ENCODE measurements at regions not wholly inside any gene's neighbourhood (a gene's known extent, or its start where the extent isn't known, plus 50 kb on each side); places are given as distances from the start of the nearest gene placed in this dataset.
"Not testable (repeated sequence)": the region's sequence is repeated elsewhere in the genome, so short reads cannot be mapped to it uniquely, and the experiment has no call there.

DNA sequence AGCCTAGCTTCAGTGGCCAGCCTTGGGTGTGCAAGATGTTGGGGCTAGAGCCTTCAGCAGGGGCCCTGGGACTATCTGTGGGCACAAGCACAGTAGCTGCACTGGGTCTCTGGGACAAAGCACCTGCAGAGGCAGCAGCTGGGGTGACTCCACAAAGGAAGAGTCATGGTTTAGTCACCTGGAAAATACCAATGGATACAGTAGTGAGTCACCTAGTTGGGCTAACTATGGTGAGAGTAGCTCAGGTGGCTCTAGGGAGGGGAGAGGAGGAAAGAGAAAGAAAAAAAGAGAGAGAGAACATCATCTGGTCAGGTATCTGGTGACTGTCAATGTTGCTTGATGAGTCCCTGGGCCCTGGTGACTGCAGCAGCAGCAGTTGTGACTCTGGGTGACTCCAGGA is 72.9 kb upstream of the SPIN4 start:
- Histone ChIP-seq H3K27me3 (no peaks in the 10 kb centered on the region), H3K9me3 (no peaks in the 10 kb centered on the region), H3K27ac (no peak overlapping the region), H3K4me1 (no peaks in the 10 kb centered on the region), H3K4me3 (no peak overlapping the region), H3K36me3 (ENCODE audit: low read depth, missing control alignments) (no peaks in the 10 kb centered on the region)
- intact Hi-C loops (cut with DNase I; ENCODE audit: low total_unique reads), result no loop called here
- no peak for DNase-seq
- TF ChIP-seq, protein P1, sequence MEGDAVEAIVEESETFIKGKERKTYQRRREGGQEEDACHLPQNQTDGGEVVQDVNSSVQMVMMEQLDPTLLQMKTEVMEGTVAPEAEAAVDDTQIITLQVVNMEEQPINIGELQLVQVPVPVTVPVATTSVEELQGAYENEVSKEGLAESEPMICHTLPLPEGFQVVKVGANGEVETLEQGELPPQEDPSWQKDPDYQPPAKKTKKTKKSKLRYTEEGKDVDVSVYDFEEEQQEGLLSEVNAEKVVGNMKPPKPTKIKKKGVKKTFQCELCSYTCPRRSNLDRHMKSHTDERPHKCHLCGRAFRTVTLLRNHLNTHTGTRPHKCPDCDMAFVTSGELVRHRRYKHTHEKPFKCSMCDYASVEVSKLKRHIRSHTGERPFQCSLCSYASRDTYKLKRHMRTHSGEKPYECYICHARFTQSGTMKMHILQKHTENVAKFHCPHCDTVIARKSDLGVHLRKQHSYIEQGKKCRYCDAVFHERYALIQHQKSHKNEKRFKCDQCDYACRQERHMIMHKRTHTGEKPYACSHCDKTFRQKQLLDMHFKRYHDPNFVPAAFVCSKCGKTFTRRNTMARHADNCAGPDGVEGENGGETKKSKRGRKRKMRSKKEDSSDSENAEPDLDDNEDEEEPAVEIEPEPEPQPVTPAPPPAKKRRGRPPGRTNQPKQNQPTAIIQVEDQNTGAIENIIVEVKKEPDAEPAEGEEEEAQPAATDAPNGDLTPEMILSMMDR (IDR thresholded peaks at IDR 0.05), result no peak
- TF ChIP-seq POLR2A (IDR thresholded peaks at IDR 0.05), result no peak

DNA sequence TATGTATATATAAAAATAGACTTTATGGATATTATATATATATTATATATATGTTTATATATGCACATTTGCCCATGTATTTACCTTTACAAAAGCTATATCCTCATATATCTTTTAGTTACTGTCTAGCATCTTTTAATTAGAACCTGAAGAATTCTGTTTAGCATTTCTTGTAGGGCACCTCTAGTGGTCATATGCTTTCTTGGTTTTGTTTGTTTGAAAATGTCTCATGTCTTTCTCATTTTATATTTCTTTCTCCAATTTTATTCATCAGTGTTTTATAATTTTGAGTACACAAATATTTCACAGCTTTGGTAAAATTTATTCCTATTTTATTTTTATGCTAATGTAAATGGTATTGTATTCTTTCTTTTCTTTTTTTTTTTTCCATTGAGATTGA is 70.3 kb upstream of the SPIN4 start:
- Histone ChIP-seq H3K4me3 (no peak overlapping the region), H3K36me3 (ENCODE audit: low read depth, missing control alignments) (no peaks in the 10 kb centered on the region), H3K4me1 (no peaks in the 10 kb centered on the region), H3K27ac (no peak overlapping the region), H3K27me3 (no peaks in the 10 kb centered on the region), H3K9me3 (no peaks in the 10 kb centered on the region)
- no peak for DNase-seq
- intact Hi-C loops (cut with DNase I; ENCODE audit: low total_unique reads), result no loop called here
- TF ChIP-seq, protein P1 (IDR thresholded peaks at IDR 0.05), result no peak
- TF ChIP-seq POLR2A (IDR thresholded peaks at IDR 0.05), result no peak

DNA sequence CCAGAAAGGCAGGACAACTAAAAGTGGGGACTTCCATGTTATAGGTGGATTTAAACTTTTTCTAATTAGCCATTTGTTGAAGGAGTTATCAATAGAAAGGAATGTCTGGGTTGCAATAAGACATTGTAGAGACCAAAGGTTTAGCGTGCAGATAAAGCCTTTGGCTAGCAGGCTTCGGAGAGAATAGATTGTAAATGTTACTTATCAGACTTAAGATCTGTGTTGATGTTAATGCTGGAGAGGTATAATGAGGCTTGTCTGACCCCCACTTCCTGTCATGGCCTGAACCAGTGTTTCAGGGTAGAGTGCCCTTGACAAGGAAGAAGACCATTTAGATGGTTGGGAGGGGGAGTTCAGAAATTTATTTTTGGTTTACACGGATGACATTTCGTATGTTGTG is 67.1 kb upstream of the SPIN4 start:
- 75 to 85% methylated on average over 4 of the region's 4 CpGs for WGBS, 2 donors
- intact Hi-C loops (cut with DNase I; ENCODE audit: low total_unique reads), result no loop called here
- H3K4me1 ChIP-seq, result no peaks in the 10 kb centered on the region
- no peaks in the 10 kb centered on the region for H3K27me3 ChIP-seq
- H3K36me3 ChIP-seq (ENCODE audit: low read depth, missing control alignments), result no peaks in the 10 kb centered on the region
- DNase-seq, result no peak
- no peaks in the 10 kb centered on the region for H3K9me3 ChIP-seq
- TF ChIP-seq, protein P1 (IDR thresholded peaks at IDR 0.05), result no peak
- TF ChIP-seq POLR2A (IDR thresholded peaks at IDR 0.05), result no peak
- no peak overlapping the region for H3K27ac ChIP-seq
- no peak overlapping the region for H3K4me3 ChIP-seq

DNA sequence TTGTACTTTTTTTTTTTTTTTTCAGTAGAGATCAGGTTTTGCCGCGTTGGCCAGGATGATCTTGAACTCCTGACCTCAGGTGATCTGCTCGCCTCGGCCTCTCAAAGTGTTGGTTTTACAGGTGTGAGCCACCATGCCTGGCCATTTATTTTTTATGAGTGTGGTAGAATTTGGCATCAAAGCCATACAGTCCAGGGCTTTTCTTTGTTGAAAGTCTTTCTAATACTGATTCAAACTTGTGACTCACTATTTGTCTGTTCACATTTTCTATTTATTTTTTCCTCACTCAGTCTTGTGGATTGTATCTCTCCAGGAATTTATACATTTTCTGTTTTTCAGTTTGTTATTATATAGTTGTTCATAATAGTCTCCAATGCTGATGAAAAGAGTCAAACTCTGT is 66.5 kb upstream of the SPIN4 start:
- WGBS, 2 donors, result 86% methylated on average over 4 of the region's 4 CpGs; no CpG with 5 or more reads in 1 of the 2 donors
- H3K36me3 ChIP-seq (ENCODE audit: low read depth, missing control alignments), result no peaks in the 10 kb centered on the region
- DNase-seq, result no peak
- intact Hi-C loops (cut with DNase I; ENCODE audit: low total_unique reads), result no loop called here
- no peak overlapping the region for H3K4me3 ChIP-seq
- TF ChIP-seq, protein P1 (IDR thresholded peaks at IDR 0.05), result no peak
- no peak for TF ChIP-seq POLR2A (IDR thresholded peaks at IDR 0.05)
- no peak overlapping the region for H3K27ac ChIP-seq
- no peaks in the 10 kb centered on the region for H3K27me3 ChIP-seq
- H3K9me3 ChIP-seq, result no peaks in the 10 kb centered on the region
- no peaks in the 10 kb centered on the region for H3K4me1 ChIP-seq

DNA sequence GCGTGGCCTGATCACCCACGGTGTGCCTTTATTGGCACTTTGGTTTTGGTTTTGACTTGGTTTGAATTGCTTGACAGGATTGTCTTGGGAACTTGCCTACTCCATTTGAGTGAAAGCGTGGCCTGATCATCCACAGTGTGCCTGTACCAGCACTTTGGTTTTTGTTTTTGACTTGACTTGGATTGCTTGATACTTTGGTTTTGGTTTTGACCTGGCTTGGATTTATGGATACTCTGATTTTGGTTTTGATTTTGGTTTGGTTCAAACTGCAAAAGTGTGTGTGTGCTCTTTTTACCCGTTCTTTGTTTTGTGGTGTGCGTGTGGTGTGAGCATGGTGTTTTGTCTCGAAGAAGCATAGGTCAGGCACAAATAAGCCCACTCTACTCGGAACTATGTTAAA is 58.8 kb upstream of the SPIN4 start:
- H3K27ac ChIP-seq; H3K36me3 ChIP-seq (ENCODE audit: low read depth, missing control alignments); H3K9me3 ChIP-seq; DNase-seq; H3K4me1 ChIP-seq; H3K27me3 ChIP-seq; intact Hi-C loops (cut with DNase I; ENCODE audit: low total_unique reads); H3K4me3 ChIP-seq: not testable (repeated sequence)
- 89 to 94% methylated on average over 5 to 7 of the region's 7 CpGs for WGBS, 2 donors
